HepG2 (cell line): ENCODE measurements at regions not wholly inside any gene's neighbourhood (a gene's known extent, or its start where the extent isn't known, plus 50 kb on each side); places are given as distances from the start of the nearest gene placed in this dataset.
A peak's percentile ranks its signal among the peaks of the same experiment; 100 is the strongest.

Experiments used
- CEBPG ChIP-seq: IDR thresholded peaks from 2 replicates; pipeline ENCODE4 v1.6.1; 2016
- EEA1 ChIP-seq: sonication (generic); formaldehyde crosslinking; IDR thresholded peaks from 2 replicates; pipeline ENCODE4 v1.5.1; 2020; ENCODE audit warnings: mild to moderate bottlenecking, missing genetic modification reagents, borderline replicate concordance
- MYC ChIP-seq: sonication (generic); formaldehyde crosslinking; IDR thresholded peaks from 2 replicates; pipeline ENCODE4 v1.9.0; 2021; ENCODE audit warnings: missing genetic modification reagents, borderline replicate concordance
- ZBTB43 ChIP-seq: sonication (generic); formaldehyde crosslinking; conservative IDR thresholded peaks from 2 replicates; pipeline ENCODE4 v1.4.0; 2020; ENCODE audit warnings: missing genetic modification reagents
- ZNF292 ChIP-seq: sonication (generic); formaldehyde crosslinking; IDR thresholded peaks from 2 replicates; pipeline ENCODE4 v1.8.1; 2022; ENCODE audit warnings: mild to moderate bottlenecking, low read depth, missing genetic modification reagents, borderline replicate concordance
- ZNF317 ChIP-seq: sonication (generic); formaldehyde crosslinking; IDR thresholded peaks from 2 replicates; pipeline ENCODE4 v1.5.0; 2020; ENCODE audit warnings: mild to moderate bottlenecking, missing genetic modification reagents
- ZNF34 ChIP-seq: sonication (generic); formaldehyde crosslinking; IDR thresholded peaks from 2 replicates; pipeline ENCODE4 v1.4.0; 2020; ENCODE audit warnings: mild to moderate bottlenecking, missing genetic modification reagents, borderline replicate concordance
- ZNF687 ChIP-seq: sonication (generic); formaldehyde crosslinking; IDR thresholded peaks from 2 replicates; pipeline ENCODE4 v1.5.1; 2020; ENCODE audit warnings: mild to moderate bottlenecking, missing genetic modification reagents, moderate library complexity
- ZSCAN31 ChIP-seq: sonication (generic); formaldehyde crosslinking; IDR thresholded peaks from 2 replicates; pipeline ENCODE4 v1.5.0; 2020; ENCODE audit warnings: low read depth, mild to moderate bottlenecking, missing genetic modification reagents
- TF ChIP-seq, protein P1 (sequence below), 2 experiments: sonication (generic) in 1 of 2; formaldehyde crosslinking in 1 of 2; IDR thresholded peaks; 2 replicates each; pipeline versions ENCODE4 v1.6.1 to v1.9.0; 2014 to 2022; ENCODE audit warnings: antibody characterized with exemption in 1 of 2, borderline replicate concordance in 1 of 2, inconsistent platforms in 1 of 2, low read depth in 1 of 2, missing genetic modification reagents in 1 of 2
- TF ChIP-seq, protein P2 (sequence below): sonication (generic); formaldehyde crosslinking; IDR thresholded peaks from 2 replicates; pipeline ENCODE4 v1.4.0; 2020; ENCODE audit warnings: missing genetic modification reagents

GRCh38 chr2:106030287-106031268 is 163.5 kb downstream of the UXS1 start (continued):
- TF ChIP-seq ZNF687 (CRISPR knock-in tag): peak; percentile 58
- TF ChIP-seq, protein P1, sequence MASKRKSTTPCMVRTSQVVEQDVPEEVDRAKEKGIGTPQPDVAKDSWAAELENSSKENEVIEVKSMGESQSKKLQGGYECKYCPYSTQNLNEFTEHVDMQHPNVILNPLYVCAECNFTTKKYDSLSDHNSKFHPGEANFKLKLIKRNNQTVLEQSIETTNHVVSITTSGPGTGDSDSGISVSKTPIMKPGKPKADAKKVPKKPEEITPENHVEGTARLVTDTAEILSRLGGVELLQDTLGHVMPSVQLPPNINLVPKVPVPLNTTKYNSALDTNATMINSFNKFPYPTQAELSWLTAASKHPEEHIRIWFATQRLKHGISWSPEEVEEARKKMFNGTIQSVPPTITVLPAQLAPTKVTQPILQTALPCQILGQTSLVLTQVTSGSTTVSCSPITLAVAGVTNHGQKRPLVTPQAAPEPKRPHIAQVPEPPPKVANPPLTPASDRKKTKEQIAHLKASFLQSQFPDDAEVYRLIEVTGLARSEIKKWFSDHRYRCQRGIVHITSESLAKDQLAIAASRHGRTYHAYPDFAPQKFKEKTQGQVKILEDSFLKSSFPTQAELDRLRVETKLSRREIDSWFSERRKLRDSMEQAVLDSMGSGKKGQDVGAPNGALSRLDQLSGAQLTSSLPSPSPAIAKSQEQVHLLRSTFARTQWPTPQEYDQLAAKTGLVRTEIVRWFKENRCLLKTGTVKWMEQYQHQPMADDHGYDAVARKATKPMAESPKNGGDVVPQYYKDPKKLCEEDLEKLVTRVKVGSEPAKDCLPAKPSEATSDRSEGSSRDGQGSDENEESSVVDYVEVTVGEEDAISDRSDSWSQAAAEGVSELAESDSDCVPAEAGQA (IDR thresholded peaks at IDR 0.05; ENCODE audit: low read depth): no peak
- TF ChIP-seq, protein P1 (CRISPR knock-in tag; IDR thresholded peaks at IDR 0.05; ENCODE audit: borderline replicate concordance): no peak
- peak; percentile 49; the same call in 1 of the 2 replicates for TF ChIP-seq ZBTB43 (CRISPR knock-in tag)
- TF ChIP-seq MYC (CRISPR knock-in tag): no peak
- peak; percentile 100 for TF ChIP-seq CEBPG (CRISPR knock-in tag)
- no peak for TF ChIP-seq ZNF34 (CRISPR knock-in tag)
- TF ChIP-seq, protein P2, sequence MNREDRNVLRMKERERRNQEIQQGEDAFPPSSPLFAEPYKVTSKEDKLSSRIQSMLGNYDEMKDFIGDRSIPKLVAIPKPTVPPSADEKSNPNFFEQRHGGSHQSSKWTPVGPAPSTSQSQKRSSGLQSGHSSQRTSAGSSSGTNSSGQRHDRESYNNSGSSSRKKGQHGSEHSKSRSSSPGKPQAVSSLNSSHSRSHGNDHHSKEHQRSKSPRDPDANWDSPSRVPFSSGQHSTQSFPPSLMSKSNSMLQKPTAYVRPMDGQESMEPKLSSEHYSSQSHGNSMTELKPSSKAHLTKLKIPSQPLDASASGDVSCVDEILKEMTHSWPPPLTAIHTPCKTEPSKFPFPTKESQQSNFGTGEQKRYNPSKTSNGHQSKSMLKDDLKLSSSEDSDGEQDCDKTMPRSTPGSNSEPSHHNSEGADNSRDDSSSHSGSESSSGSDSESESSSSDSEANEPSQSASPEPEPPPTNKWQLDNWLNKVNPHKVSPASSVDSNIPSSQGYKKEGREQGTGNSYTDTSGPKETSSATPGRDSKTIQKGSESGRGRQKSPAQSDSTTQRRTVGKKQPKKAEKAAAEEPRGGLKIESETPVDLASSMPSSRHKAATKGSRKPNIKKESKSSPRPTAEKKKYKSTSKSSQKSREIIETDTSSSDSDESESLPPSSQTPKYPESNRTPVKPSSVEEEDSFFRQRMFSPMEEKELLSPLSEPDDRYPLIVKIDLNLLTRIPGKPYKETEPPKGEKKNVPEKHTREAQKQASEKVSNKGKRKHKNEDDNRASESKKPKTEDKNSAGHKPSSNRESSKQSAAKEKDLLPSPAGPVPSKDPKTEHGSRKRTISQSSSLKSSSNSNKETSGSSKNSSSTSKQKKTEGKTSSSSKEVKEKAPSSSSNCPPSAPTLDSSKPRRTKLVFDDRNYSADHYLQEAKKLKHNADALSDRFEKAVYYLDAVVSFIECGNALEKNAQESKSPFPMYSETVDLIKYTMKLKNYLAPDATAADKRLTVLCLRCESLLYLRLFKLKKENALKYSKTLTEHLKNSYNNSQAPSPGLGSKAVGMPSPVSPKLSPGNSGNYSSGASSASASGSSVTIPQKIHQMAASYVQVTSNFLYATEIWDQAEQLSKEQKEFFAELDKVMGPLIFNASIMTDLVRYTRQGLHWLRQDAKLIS (CRISPR knock-in tag): no peak
- peak; percentile 86; the same call in 1 of the 2 replicates for TF ChIP-seq ZNF292
- no peak for TF ChIP-seq ZSCAN31
- 0 out of 2 replicates have a peak, but pooled peaks have one; percentile 33 for TF ChIP-seq EEA1 (CRISPR knock-in tag)
- TF ChIP-seq ZNF317 (CRISPR knock-in tag): peak; percentile 92
